ENCODE measurements at regions not wholly inside any gene's neighbourhood (a gene's known extent, or its start where the extent isn't known, plus 50 kb on each side); places are given as distances from the start of the nearest gene placed in this dataset.

- WGBS: 75% methylated on average over 2 of the region's 2 CpGs
- Histone ChIP-seq H3K4me1 (no peaks in the 10 kb centered on the region), H3K4me3 (no peak overlapping the region), H3K36me3 (no peaks in the 10 kb centered on the region), H3K27ac (no peak overlapping the region), H3K9me3 (no peaks in the 10 kb centered on the region), H3K27me3 (no peaks in the 10 kb centered on the region)
- DNase-seq (ENCODE audit: low spot score in 2 of 2): no peak
- no peak for TF ChIP-seq EP300 (IDR thresholded peaks at IDR 0.05)
- TF ChIP-seq POLR2AphosphoS5 (IDR thresholded peaks at IDR 0.05): no peak
- no peak for TF ChIP-seq CTCF (IDR thresholded peaks at IDR 0.05)
- no peak for TF ChIP-seq POLR2A (IDR thresholded peaks at IDR 0.05)
Observed at GRCh38 chr14:82546401-82546800, 1012.7 kb upstream of the SEL1L start.

- Histone ChIP-seq H3K4me3 (no peak overlapping the region), H3K9me3 (no peaks in the 10 kb centered on the region), H3K27me3 (no peaks in the 10 kb centered on the region), H3K27ac (no peak overlapping the region), H3K36me3 (no peaks in the 10 kb centered on the region), H3K4me1 (no peaks in the 10 kb centered on the region)
- TF ChIP-seq POLR2A (IDR thresholded peaks at IDR 0.05) (no peak), EP300 (IDR thresholded peaks at IDR 0.05) (no peak), POLR2AphosphoS5 (IDR thresholded peaks at IDR 0.05) (no peak), CTCF (IDR thresholded peaks at IDR 0.05) (no peak)
- DNase-seq (ENCODE audit: low spot score in 2 of 2): no peak
- WGBS: 83% methylated on average over 9 of the region's 9 CpGs
Observed at GRCh38 chr14:82549306-82549990, 1015.8 kb upstream of the SEL1L start.

GRCh38 chr14:82562881-82563280, 1029.2 kb upstream of the SEL1L start:
- Histone ChIP-seq H3K9me3 (no peaks in the 10 kb centered on the region), H3K27ac (no peak overlapping the region), H3K36me3 (no peaks in the 10 kb centered on the region), H3K4me3 (no peak overlapping the region), H3K27me3 (no peaks in the 10 kb centered on the region), H3K4me1 (no peaks in the 10 kb centered on the region)
- TF ChIP-seq POLR2AphosphoS5 (IDR thresholded peaks at IDR 0.05) (no peak), EP300 (IDR thresholded peaks at IDR 0.05) (no peak), POLR2A (IDR thresholded peaks at IDR 0.05) (no peak), CTCF (IDR thresholded peaks at IDR 0.05) (no peak)
- no peak for DNase-seq (ENCODE audit: low spot score in 2 of 2)
- WGBS: 83% methylated on average over 2 of the region's 2 CpGs

- Histone ChIP-seq H3K27ac (no peak overlapping the region), H3K4me3 (no peak overlapping the region), H3K4me1 (no peaks in the 10 kb centered on the region), H3K36me3 (no peaks in the 10 kb centered on the region), H3K27me3 (no peaks in the 10 kb centered on the region), H3K9me3 (no peaks in the 10 kb centered on the region)
- no peak for DNase-seq (ENCODE audit: low spot score in 2 of 2)
- WGBS: 85% methylated on average over 1 of the region's 1 CpG
- TF ChIP-seq EP300 (IDR thresholded peaks at IDR 0.05) (no peak), POLR2AphosphoS5 (IDR thresholded peaks at IDR 0.05) (no peak), POLR2A (IDR thresholded peaks at IDR 0.05) (no peak), CTCF (IDR thresholded peaks at IDR 0.05) (no peak)
Observed at GRCh38 chr14:82565825-82566224, 1032.2 kb upstream of the SEL1L start.

DNA sequence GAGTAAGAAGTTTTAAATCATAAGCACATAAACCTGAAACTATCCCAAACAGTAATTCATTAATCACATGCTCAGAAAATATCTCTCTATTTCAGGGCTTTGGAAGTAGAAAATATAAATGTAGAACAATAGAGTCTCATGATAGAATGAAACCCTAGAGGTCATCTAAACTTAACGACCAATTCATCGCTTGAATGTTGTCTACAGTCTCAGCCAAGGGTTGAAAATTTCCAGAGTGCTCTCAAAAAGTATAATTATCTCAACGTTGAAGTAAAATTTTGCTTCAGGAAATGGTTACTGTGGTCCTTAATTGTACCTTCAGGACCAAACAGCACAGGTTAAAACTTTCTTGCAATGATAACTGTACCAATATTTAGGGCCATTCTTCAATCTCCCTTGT, 1053.6 kb upstream of the SEL1L start:
- Histone ChIP-seq H3K27ac (no peak overlapping the region), H3K36me3 (no peaks in the 10 kb centered on the region), H3K9me3 (no peaks in the 10 kb centered on the region), H3K27me3 (no peaks in the 10 kb centered on the region), H3K4me1 (no peaks in the 10 kb centered on the region), H3K4me3 (no peak overlapping the region)
- TF ChIP-seq EP300 (IDR thresholded peaks at IDR 0.05): no peak
- no peak for DNase-seq (ENCODE audit: low spot score in 2 of 2)
- 52% methylated on average over 3 of the region's 3 CpGs for WGBS

DNA sequence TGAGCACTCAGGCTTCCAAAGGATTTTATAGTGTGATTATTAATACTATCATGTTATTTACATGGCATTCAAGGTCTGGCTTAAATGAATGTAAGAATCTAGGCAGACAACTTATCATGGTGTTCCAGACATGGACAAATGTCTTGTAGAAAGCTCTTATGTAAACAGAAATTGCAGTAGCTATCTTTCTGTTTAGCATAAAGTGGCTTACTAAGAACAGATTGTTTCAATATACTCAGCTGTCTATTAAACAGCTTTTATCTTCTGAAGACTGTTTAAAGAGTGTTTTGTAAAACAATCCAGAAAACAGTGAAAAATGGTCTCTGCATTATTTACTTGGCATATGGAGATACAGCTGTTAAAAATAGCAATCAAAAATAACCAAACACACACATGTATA, 1061.8 kb upstream of the SEL1L start:
- DNase-seq (ENCODE audit: low spot score in 2 of 2): no peak
- Histone ChIP-seq H3K36me3 (no peaks in the 10 kb centered on the region), H3K9me3 (no peaks in the 10 kb centered on the region), H3K4me3 (no peak overlapping the region), H3K27ac (no peak overlapping the region), H3K27me3 (no peaks in the 10 kb centered on the region), H3K4me1 (no peaks in the 10 kb centered on the region)
- TF ChIP-seq CTCF (IDR thresholded peaks at IDR 0.05) (no peak), POLR2AphosphoS5 (IDR thresholded peaks at IDR 0.05) (no peak), EP300 (IDR thresholded peaks at IDR 0.05) (no peak), POLR2A (IDR thresholded peaks at IDR 0.05) (no peak)
